HEK293 (cell line): ENCODE measurements at regions not wholly inside any gene's neighbourhood (a gene's known extent, or its start where the extent isn't known, plus 50 kb on each side); places are given as distances from the start of the nearest gene placed in this dataset.

Source experiments
- CTCF ChIA-PET: fragments of 350-600 bp; formaldehyde crosslinking; extraction: SDS; loops from one replicate; lab custom pipeline; 2021; ENCODE audit warnings: antibody characterized with exemption; lab: Yijun Ruan, JAX
- POLR2A ChIA-PET: fragments of 300-600 bp; formaldehyde crosslinking; extraction: SDS; loops from one replicate; lab custom pipeline; 2020; ENCODE audit warnings: antibody characterized with exemption, inconsistent platforms; lab: Yijun Ruan, JAX
- H3K27ac ChIP-seq: fragments of 200-500 bp; sonication (Bioruptor generic); 2 replicates; pipeline ENCODE4 v1.5.1; 2014; ENCODE audit warnings: low read depth, low read length, control low read depth, inconsistent platforms; ENCODE audit errors: extremely low read depth
- H3K36me3 ChIP-seq, 2 experiments: fragments of 200-500 bp in 1 of 2; sonication (Bioruptor generic) in 1 of 2; 1 replicate in 1 of 2; 2 replicates in 1 of 2; pipeline ENCODE4 v1.5.1; 2014 to 2017; ENCODE audit warnings: inconsistent platforms in 2 of 2, low read length in 2 of 2; ENCODE audit not compliant: control insufficient read depth in 2 of 2, insufficient read depth in 1 of 2
- H3K4me1 ChIP-seq: fragments of 200-500 bp; sonication (Bioruptor generic); 2 replicates; pipeline ENCODE4 v1.5.1; 2014; ENCODE audit warnings: mild to moderate bottlenecking, low read length, inconsistent platforms; ENCODE audit not compliant: control insufficient read depth, insufficient read depth
- H3K4me3 ChIP-seq: 2 replicates; pipeline ENCODE4 v1.5.1; 2011; ENCODE audit warnings: low read depth, mild to moderate bottlenecking, control low read depth, low read length, moderate library complexity
- H3K9me3 ChIP-seq: fragments of 200-500 bp; sonication (Bioruptor generic); 2 replicates; pipeline ENCODE4 v1.5.1; 2014; ENCODE audit warnings: low read depth, low read length, inconsistent platforms; ENCODE audit not compliant: control insufficient read depth, insufficient read depth
- EGR2 ChIP-seq: fragments of 450-650 bp; formaldehyde crosslinking; IDR thresholded peaks from 2 replicates; pipeline ENCODE4 v1.5.1; 2016; ENCODE audit warnings: low read depth, missing biosample characterization, missing genetic modification characterization
- GFI1B ChIP-seq: fragments of 450-650 bp; formaldehyde crosslinking; IDR thresholded peaks from 2 replicates; pipeline ENCODE4 v1.5.1; 2016; ENCODE audit warnings: missing biosample characterization, missing genetic modification characterization
- KLF8 ChIP-seq: fragments of 450-650 bp; formaldehyde crosslinking; IDR thresholded peaks from 2 replicates; pipeline ENCODE4 v1.5.1; 2016; ENCODE audit warnings: missing biosample characterization, missing genetic modification characterization
- ZFHX2 ChIP-seq: fragments of 450-650 bp; formaldehyde crosslinking; conservative IDR thresholded peaks from 2 replicates; pipeline ENCODE4 v1.5.1; 2016; ENCODE audit warnings: missing biosample characterization, missing genetic modification characterization
- ZFP3 ChIP-seq: fragments of 450-650 bp; formaldehyde crosslinking; IDR thresholded peaks from 2 replicates; pipeline ENCODE4 v1.5.1; 2016; ENCODE audit warnings: low read depth, missing biosample characterization, missing genetic modification characterization
- ZFP69B ChIP-seq: fragments of 450-650 bp; formaldehyde crosslinking; IDR thresholded peaks from 2 replicates; pipeline ENCODE4 v1.5.1; 2016; ENCODE audit warnings: missing biosample characterization, missing genetic modification characterization
- ZIC2 ChIP-seq: fragments of 450-650 bp; formaldehyde crosslinking; IDR thresholded peaks from 2 replicates; pipeline ENCODE4 v1.5.1; 2016; ENCODE audit warnings: missing biosample characterization, missing genetic modification characterization
- ZNF138 ChIP-seq: fragments of 450-650 bp; formaldehyde crosslinking; IDR thresholded peaks from 2 replicates; pipeline ENCODE4 v1.5.1; 2016; ENCODE audit warnings: missing biosample characterization, missing genetic modification characterization, borderline replicate concordance
- ZNF266 ChIP-seq: fragments of 450-650 bp; formaldehyde crosslinking; IDR thresholded peaks from 2 replicates; pipeline ENCODE4 v1.5.1; 2016; ENCODE audit warnings: missing biosample characterization, missing genetic modification characterization, low read depth
- ZNF292 ChIP-seq: fragments of 450-650 bp; formaldehyde crosslinking; IDR thresholded peaks from 2 replicates; pipeline ENCODE4 v1.5.1; 2016; ENCODE audit warnings: low read depth, missing biosample characterization, missing genetic modification characterization, borderline replicate concordance
- ZNF404 ChIP-seq: fragments of 450-650 bp; formaldehyde crosslinking; IDR thresholded peaks from 2 replicates; pipeline ENCODE4 v1.5.1; 2017; ENCODE audit warnings: missing biosample characterization, missing genetic modification characterization
- ZNF544 ChIP-seq: fragments of 450-650 bp; formaldehyde crosslinking; IDR thresholded peaks from 2 replicates; pipeline ENCODE4 v1.5.0; 2017; ENCODE audit warnings: missing biosample characterization, missing genetic modification characterization
- ZNF561 ChIP-seq: fragments of 450-650 bp; IDR thresholded peaks from 2 replicates; pipeline ENCODE4 v1.5.1; 2018; ENCODE audit warnings: missing biosample characterization, missing genetic modification characterization, borderline replicate concordance
- ZNF600 ChIP-seq: fragments of 450-650 bp; formaldehyde crosslinking; IDR thresholded peaks from 2 replicates; pipeline ENCODE4 v1.5.1; 2016; ENCODE audit warnings: missing biosample characterization, missing genetic modification characterization
- ZNF629 ChIP-seq: fragments of 450-650 bp; formaldehyde crosslinking; IDR thresholded peaks from 2 replicates; pipeline ENCODE4 v1.5.1; 2017; ENCODE audit warnings: missing biosample characterization, missing genetic modification characterization
- ZNF664 ChIP-seq: fragments of 450-650 bp; formaldehyde crosslinking; IDR thresholded peaks from 2 replicates; pipeline ENCODE4 v1.5.1; 2016; ENCODE audit warnings: missing biosample characterization, missing genetic modification characterization
- ZNF792 ChIP-seq: fragments of 450-650 bp; formaldehyde crosslinking; IDR thresholded peaks from 2 replicates; pipeline ENCODE4 v1.5.1; 2016; ENCODE audit warnings: missing biosample characterization, missing genetic modification characterization
- ZNF830 ChIP-seq: fragments of 450-650 bp; IDR thresholded peaks from 2 replicates; pipeline ENCODE4 v1.5.0; 2018; ENCODE audit warnings: missing biosample characterization, missing genetic modification characterization, low read depth, mild to moderate bottlenecking, moderate library complexity
- TF ChIP-seq, protein P1 (sequence below): fragments of 450-650 bp; formaldehyde crosslinking; IDR thresholded peaks from 2 replicates; pipeline ENCODE4 v1.5.1; 2016; ENCODE audit warnings: missing biosample characterization, missing genetic modification characterization
- TF ChIP-seq, protein P2 (sequence below): fragments of 450-650 bp; formaldehyde crosslinking; IDR thresholded peaks from 2 replicates; pipeline ENCODE4 v1.5.1; 2016; ENCODE audit warnings: missing biosample characterization, missing genetic modification characterization
- TF ChIP-seq, protein P3 (sequence below): fragments of 450-650 bp; formaldehyde crosslinking; IDR thresholded peaks from 2 replicates; pipeline ENCODE4 v1.5.1; 2017; ENCODE audit warnings: missing biosample characterization, missing genetic modification characterization
- TF ChIP-seq, protein P4 (sequence below): fragments of 450-650 bp; formaldehyde crosslinking; IDR thresholded peaks from 2 replicates; pipeline ENCODE4 v1.5.1; 2017; ENCODE audit warnings: missing biosample characterization, missing genetic modification characterization
- TF ChIP-seq, protein P5 (sequence below): fragments of 450-650 bp; formaldehyde crosslinking; IDR thresholded peaks from 2 replicates; pipeline ENCODE4 v1.5.1; 2016; ENCODE audit warnings: missing biosample characterization, missing genetic modification characterization

DNA sequence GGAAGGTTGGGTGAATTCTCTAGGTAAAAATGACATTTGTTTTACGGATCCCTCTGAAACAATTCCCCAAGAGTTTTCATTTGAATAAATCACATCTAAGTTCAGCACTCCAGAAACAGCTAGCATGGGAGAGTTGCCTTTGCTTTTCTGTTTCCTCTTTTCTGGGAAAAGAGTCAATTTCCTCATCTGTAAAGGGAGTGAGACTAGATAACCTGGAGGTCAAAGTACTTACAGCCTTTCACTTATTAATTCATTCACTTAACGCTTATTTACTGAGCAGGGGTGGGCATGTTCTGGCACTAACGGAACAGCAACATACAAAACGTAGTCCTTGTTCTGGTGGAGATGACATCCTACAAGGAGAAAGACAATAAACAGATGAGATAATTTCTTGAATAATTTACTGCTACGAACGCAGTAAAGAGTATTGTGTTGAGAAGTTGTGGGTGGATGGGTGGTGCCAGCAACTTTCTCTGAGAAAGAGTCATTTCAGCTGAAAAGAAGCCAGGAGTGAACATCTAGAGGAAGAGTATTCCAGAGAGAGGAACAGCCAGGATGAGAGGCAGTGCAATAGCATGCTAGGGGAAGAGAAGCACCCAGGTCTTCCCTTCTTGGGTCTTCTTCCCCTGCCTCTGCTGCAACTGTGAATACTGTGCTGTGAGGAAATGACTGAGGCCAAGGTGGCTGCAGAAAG lies 335.6 kb downstream of the ZSWIM6 start:
- H3K9me3 ChIP-seq, result no peaks in the 10 kb centered on the region
- TF ChIP-seq ZFHX2 (tag by site-specific recombination), result peak; percentile 28; the same call in 1 of the 2 replicates
- no peak for TF ChIP-seq GFI1B (tag by site-specific recombination)
- no peak for TF ChIP-seq EGR2 (tag by site-specific recombination)
- TF ChIP-seq, all 188 proteins: peak for 1
- POLR2A ChIA-PET, result no interaction called here

DNA sequence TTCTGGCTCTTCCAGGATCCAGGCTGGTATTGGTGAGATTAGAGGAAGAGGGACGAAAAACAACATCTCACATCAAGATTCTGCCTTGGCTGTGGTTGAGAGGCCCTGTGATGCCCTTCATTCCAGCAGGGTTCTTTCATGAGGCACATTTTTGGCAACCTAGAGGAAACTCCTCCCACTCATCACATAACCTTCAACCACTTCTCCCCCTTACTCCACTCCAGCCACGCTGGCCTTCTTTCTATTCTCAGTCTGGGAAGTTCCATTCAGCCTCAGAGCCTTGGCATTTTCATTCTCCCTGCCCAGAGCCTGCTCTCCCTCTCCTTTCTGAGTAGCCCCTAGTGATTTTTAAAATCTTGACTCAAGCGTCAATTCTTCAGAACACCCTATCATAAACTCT lies 337.5 kb downstream of the ZSWIM6 start:
- no peaks in the 10 kb centered on the region for H3K36me3 ChIP-seq
- no peak overlapping the region for H3K27ac ChIP-seq
- CTCF ChIA-PET, result interaction anchor here (1.2 to 1.5 kb wide), 2 partner anchors 10 to 11 kb away, joined by 3 to 12 read pairs; no protein-coding TSS in a partner anchor
- H3K4me1 ChIP-seq, result no peaks in the 10 kb centered on the region
- H3K9me3 ChIP-seq, result no peaks in the 10 kb centered on the region
- POLR2A ChIA-PET, result no interaction called here
- no peak overlapping the region for H3K4me3 ChIP-seq
- no peak for TF ChIP-seq ZNF544 (tag by site-specific recombination)
- TF ChIP-seq, protein P1, sequence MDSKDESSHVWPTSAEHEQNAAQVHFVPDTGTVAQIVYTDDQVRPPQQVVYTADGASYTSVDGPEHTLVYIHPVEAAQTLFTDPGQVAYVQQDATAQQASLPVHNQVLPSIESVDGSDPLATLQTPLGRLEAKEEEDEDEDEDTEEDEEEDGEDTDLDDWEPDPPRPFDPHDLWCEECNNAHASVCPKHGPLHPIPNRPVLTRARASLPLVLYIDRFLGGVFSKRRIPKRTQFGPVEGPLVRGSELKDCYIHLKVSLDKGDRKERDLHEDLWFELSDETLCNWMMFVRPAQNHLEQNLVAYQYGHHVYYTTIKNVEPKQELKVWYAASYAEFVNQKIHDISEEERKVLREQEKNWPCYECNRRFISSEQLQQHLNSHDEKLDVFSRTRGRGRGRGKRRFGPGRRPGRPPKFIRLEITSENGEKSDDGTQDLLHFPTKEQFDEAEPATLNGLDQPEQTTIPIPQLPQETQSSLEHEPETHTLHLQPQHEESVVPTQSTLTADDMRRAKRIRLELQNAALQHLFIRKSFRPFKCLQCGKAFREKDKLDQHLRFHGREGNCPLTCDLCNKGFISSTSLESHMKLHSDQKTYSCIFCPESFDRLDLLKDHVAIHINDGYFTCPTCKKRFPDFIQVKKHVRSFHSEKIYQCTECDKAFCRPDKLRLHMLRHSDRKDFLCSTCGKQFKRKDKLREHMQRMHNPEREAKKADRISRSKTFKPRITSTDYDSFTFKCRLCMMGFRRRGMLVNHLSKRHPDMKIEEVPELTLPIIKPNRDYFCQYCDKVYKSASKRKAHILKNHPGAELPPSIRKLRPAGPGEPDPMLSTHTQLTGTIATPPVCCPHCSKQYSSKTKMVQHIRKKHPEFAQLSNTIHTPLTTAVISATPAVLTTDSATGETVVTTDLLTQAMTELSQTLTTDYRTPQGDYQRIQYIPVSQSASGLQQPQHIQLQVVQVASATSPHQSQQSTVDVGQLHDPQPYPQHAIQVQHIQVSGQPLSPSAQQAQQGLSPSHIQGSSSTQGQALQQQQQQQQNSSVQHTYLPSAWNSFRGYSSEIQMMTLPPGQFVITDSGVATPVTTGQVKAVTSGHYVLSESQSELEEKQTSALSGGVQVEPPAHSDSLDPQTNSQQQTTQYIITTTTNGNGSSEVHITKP, result no peak
- TF ChIP-seq ZFP3 (tag by site-specific recombination), result no peak
- no peak for TF ChIP-seq ZNF292 (tag by site-specific recombination)
- TF ChIP-seq, protein P2, sequence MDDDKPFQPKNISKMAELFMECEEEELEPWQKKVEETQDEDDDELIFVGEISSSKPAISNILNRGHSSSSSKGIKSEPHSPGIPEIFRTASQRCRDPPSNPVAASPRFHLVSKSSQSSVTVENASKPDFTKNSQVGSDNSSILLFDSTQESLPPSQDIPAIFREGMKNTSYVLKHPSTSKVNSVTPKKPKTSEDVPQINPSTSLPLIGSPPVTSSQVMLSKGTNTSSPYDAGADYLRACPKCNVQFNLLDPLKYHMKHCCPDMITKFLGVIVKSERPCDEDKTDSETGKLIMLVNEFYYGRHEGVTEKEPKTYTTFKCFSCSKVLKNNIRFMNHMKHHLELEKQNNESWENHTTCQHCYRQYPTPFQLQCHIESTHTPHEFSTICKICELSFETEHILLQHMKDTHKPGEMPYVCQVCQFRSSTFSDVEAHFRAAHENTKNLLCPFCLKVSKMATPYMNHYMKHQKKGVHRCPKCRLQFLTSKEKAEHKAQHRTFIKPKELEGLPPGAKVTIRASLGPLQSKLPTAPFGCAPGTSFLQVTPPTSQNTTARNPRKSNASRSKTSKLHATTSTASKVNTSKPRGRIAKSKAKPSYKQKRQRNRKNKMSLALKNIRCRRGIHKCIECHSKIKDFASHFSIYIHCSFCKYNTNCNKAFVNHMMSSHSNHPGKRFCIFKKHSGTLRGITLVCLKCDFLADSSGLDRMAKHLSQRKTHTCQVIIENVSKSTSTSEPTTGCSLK, result no peak
- TF ChIP-seq ZNF629 (tag by site-specific recombination), result no peak
- no peak for TF ChIP-seq ZNF600 (tag by site-specific recombination)
- no peak for TF ChIP-seq ZNF664 (tag by site-specific recombination)
- no peak for TF ChIP-seq ZIC2 (tag by site-specific recombination)
- TF ChIP-seq ZNF404 (tag by site-specific recombination), result no peak
- no peak for TF ChIP-seq ZNF266 (tag by site-specific recombination)
- TF ChIP-seq, protein P3, sequence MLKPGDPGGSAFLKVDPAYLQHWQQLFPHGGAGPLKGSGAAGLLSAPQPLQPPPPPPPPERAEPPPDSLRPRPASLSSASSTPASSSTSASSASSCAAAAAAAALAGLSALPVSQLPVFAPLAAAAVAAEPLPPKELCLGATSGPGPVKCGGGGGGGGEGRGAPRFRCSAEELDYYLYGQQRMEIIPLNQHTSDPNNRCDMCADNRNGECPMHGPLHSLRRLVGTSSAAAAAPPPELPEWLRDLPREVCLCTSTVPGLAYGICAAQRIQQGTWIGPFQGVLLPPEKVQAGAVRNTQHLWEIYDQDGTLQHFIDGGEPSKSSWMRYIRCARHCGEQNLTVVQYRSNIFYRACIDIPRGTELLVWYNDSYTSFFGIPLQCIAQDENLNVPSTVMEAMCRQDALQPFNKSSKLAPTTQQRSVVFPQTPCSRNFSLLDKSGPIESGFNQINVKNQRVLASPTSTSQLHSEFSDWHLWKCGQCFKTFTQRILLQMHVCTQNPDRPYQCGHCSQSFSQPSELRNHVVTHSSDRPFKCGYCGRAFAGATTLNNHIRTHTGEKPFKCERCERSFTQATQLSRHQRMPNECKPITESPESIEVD, result no peak
- no peak for TF ChIP-seq ZNF830
- no peak for TF ChIP-seq ZFP69B (tag by site-specific recombination)
- TF ChIP-seq ZNF792 (tag by site-specific recombination), result no peak
- TF ChIP-seq ZNF561 (tag by site-specific recombination), result no peak
- no peak for TF ChIP-seq ZNF138 (tag by site-specific recombination)
- TF ChIP-seq, protein P4, sequence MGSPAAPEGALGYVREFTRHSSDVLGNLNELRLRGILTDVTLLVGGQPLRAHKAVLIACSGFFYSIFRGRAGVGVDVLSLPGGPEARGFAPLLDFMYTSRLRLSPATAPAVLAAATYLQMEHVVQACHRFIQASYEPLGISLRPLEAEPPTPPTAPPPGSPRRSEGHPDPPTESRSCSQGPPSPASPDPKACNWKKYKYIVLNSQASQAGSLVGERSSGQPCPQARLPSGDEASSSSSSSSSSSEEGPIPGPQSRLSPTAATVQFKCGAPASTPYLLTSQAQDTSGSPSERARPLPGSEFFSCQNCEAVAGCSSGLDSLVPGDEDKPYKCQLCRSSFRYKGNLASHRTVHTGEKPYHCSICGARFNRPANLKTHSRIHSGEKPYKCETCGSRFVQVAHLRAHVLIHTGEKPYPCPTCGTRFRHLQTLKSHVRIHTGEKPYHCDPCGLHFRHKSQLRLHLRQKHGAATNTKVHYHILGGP, result no peak
- TF ChIP-seq, protein P5, sequence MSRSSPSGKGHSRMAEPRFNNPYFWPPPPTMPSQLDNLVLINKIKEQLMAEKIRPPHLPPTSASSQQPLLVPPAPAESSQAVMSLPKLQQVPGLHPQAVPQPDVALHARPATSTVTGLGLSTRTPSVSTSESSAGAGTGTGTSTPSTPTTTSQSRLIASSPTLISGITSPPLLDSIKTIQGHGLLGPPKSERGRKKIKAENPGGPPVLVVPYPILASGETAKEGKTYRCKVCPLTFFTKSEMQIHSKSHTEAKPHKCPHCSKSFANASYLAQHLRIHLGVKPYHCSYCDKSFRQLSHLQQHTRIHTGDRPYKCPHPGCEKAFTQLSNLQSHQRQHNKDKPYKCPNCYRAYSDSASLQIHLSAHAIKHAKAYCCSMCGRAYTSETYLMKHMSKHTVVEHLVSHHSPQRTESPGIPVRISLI, result no peak
- no peak for TF ChIP-seq KLF8

More for the DNA sequence above, 335.6 kb downstream of the ZSWIM6 start:
- Histone ChIP-seq H3K4me1 (no peaks in the 10 kb centered on the region), H3K27ac (no peak overlapping the region), H3K4me3 (no peak overlapping the region), H3K36me3 (no peaks in the 10 kb centered on the region)
- CTCF ChIA-PET, result interaction anchor here (1.1 to 1.6 kb wide), 2 partner anchors 9 to 150 kb away, joined by 4 to 8 read pairs; no protein-coding TSS in a partner anchor
